Natural killer cell (primary cell): ENCODE measurements at regions not wholly inside any gene's neighbourhood (a gene's known extent, or its start where the extent isn't known, plus 50 kb on each side); places are given as distances from the start of the nearest gene placed in this dataset.
A peak's percentile ranks its signal among the peaks of the same experiment; 100 is the strongest.
"Not testable (repeated sequence)": the region's sequence is repeated elsewhere in the genome, so short reads cannot be mapped to it uniquely, and the experiment has no call there.

Experiments
- ATAC-seq, 3 donors: fragments of 150-1000 bp in 2 of 3; fragments of 200-7000 bp in 1 of 3; cut with Tn5 transposase; 1 replicate in 1 of 3; 2 replicates in 2 of 3; pipeline ENCODE4 v1.10.0; 2021; ENCODE audit warnings: mild to moderate bottlenecking in 2 of 3, moderate library complexity in 2 of 3
- DNase-seq, 2 donors: peaks; one replicate each; pipeline versions ENCODE4 v3.0.0 to v3.0.0-alpha.2; 2013 to 2021; ENCODE audit warnings: mixed read lengths in 1 of 2
- H3K27ac ChIP-seq: one replicate; pipeline ENCODE4 v1.5.1; 2013; ENCODE audit warnings: mild to moderate bottlenecking, low read length
- H3K27me3 ChIP-seq: one replicate; pipeline ENCODE4 v1.6.1; 2013; ENCODE audit warnings: low read length; ENCODE audit not compliant: control insufficient read depth, insufficient read depth
- H3K36me3 ChIP-seq: one replicate; pipeline ENCODE4 v1.6.1; 2013; ENCODE audit warnings: low read length; ENCODE audit not compliant: control insufficient read depth, insufficient read depth
- H3K4me1 ChIP-seq: one replicate; pipeline ENCODE4 v1.6.1; 2013; ENCODE audit warnings: low read length; ENCODE audit not compliant: control insufficient read depth, insufficient read depth
- H3K4me3 ChIP-seq: one replicate; pipeline ENCODE4 v1.5.1; 2013; ENCODE audit warnings: low read length
- H3K9me3 ChIP-seq: one replicate; pipeline ENCODE4 v1.6.1; 2013; ENCODE audit warnings: low read length; ENCODE audit not compliant: control insufficient read depth, insufficient read depth
- H3K27ac Mint-ChIP-seq, 2 donors: one replicate each; pipeline ENCODE4 v1.8.0; 2022; ENCODE audit warnings: mild to moderate bottlenecking in 2 of 2, mixed read lengths in 2 of 2, moderate library complexity in 1 of 2
- H3K27me3 Mint-ChIP-seq, 2 donors: one replicate each; pipeline ENCODE4 v1.8.0; 2022; ENCODE audit warnings: low read depth in 2 of 2, mixed read lengths in 2 of 2
- H3K36me3 Mint-ChIP-seq: one replicate; pipeline ENCODE4 v1.8.0; 2022; ENCODE audit warnings: mixed read lengths
- H3K4me1 Mint-ChIP-seq, 2 donors: one replicate each; pipeline ENCODE4 v1.8.0; 2022; ENCODE audit warnings: mixed read lengths in 2 of 2
- H3K4me3 Mint-ChIP-seq: one replicate; pipeline ENCODE4 v1.8.0; 2022; ENCODE audit warnings: mild to moderate bottlenecking, moderate library complexity, mixed read lengths
- H3K9me3 Mint-ChIP-seq, 2 donors: one replicate each; pipeline ENCODE4 v1.8.0; 2022; ENCODE audit warnings: mixed read lengths in 2 of 2
- WGBS: methylation state at CpG from one replicate; pipeline ENCODE4 v1.1.7; 2013; ENCODE audit warnings: missing lambda C conversion rate; ENCODE audit not compliant: insufficient coverage; 5-methylcytosine and 5-hydroxymethylcytosine counted together
- intact Hi-C: fragments of 100-400 bp; cut with micrococcal nuclease; formaldehyde crosslinking; loops from one replicate; pipeline ENCODE4 v1.14.2; 2022

DNA sequence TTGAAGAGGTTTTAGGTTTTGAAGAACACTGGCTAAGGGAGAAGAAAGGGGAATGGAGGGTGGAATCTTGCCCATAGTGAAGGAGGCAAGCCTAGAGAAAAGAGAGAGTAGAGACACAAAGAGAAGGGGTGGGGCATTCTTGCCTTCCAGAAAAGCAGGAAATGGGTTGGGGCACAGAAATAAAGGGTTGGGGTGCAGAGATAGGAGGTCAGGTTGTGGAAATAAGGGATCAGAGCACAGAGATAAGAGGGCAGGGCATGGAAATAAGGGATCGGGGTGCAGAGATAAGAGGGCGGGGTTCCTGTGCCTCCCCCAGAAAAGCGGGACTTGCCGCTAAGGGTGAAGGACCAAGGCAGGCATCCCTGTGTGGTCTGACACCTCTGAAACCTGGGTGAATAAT is 69.9 kb downstream of the ALG1L2 start:
- intact Hi-C loops, H3K27me3 ChIP-seq, H3K9me3 Mint-ChIP-seq, H3K36me3 Mint-ChIP-seq, H3K27ac Mint-ChIP-seq, H3K4me3 ChIP-seq, H3K4me3 Mint-ChIP-seq, DNase-seq, H3K27ac ChIP-seq, H3K27me3 Mint-ChIP-seq, H3K36me3 ChIP-seq, ATAC-seq, H3K9me3 ChIP-seq, H3K4me1 ChIP-seq, H3K4me1 Mint-ChIP-seq: not testable (repeated sequence)
- WGBS: 96% methylated on average over 4 of the region's 4 CpGs

- H3K9me3 Mint-ChIP-seq, H3K9me3 ChIP-seq: not testable (repeated sequence)
- 92% methylated on average over 8 of the region's 8 CpGs for WGBS
Observed at GRCh38 chr3:130153247-130153646, 71.6 kb downstream of the ALG1L2 start.

GRCh38 chr3:130155464-130155863 is 73.8 kb downstream of the ALG1L2 start:
- intact Hi-C loops, H3K9me3 Mint-ChIP-seq: not testable (repeated sequence)

More at GRCh38 chr3:130153247-130153646, 71.6 kb downstream of the ALG1L2 start:
- H3K27ac Mint-ChIP-seq, H3K36me3 Mint-ChIP-seq, H3K27me3 Mint-ChIP-seq, H3K27me3 ChIP-seq, DNase-seq, H3K4me3 ChIP-seq, H3K4me1 ChIP-seq, ATAC-seq, H3K4me1 Mint-ChIP-seq, intact Hi-C loops, H3K36me3 ChIP-seq, H3K27ac ChIP-seq, H3K4me3 Mint-ChIP-seq: not testable (repeated sequence)

DNA sequence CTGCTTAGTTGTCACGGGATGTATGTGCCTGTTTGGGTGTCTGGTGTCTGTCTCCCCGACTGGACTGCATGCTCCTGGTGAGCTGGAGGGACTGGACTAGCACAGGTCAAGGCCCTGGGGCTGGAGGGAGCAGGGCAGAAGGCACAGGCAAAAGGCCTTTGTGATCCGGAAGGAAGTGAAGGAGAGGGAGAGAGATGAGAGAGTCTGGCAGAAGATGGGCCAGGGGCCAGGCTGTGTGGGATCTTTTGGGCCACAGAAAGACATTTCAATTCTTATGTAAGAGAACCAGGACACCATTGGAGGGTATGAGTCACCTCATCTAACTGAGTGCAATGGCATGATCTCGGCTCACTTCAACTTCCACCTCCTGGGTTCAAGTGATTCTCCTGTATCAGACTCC is 85.2 kb downstream of the ALG1L2 start:
- 89% methylated on average over 3 of the region's 4 CpGs for WGBS
- DNase-seq, H3K4me3 Mint-ChIP-seq, H3K27ac ChIP-seq, H3K4me1 Mint-ChIP-seq, H3K9me3 ChIP-seq, ATAC-seq, H3K36me3 ChIP-seq, H3K27ac Mint-ChIP-seq, H3K4me3 ChIP-seq, H3K9me3 Mint-ChIP-seq, H3K27me3 ChIP-seq, intact Hi-C loops, H3K36me3 Mint-ChIP-seq, H3K4me1 ChIP-seq: not testable (repeated sequence)
- H3K27me3 Mint-ChIP-seq: peaks cover 12 to 13% of the 10 kb centered on the region in 2 donors

More at GRCh38 chr3:130155464-130155863, 73.8 kb downstream of the ALG1L2 start:
- not testable (repeated sequence) for H3K4me1 Mint-ChIP-seq, H3K36me3 Mint-ChIP-seq, H3K36me3 ChIP-seq, H3K4me3 ChIP-seq, H3K27ac Mint-ChIP-seq, H3K27me3 ChIP-seq, H3K9me3 ChIP-seq, H3K27ac ChIP-seq, DNase-seq, H3K27me3 Mint-ChIP-seq, H3K4me3 Mint-ChIP-seq, H3K4me1 ChIP-seq, ATAC-seq
- WGBS: no CpG with 5 or more reads among the region's 4 CpGs

DNA sequence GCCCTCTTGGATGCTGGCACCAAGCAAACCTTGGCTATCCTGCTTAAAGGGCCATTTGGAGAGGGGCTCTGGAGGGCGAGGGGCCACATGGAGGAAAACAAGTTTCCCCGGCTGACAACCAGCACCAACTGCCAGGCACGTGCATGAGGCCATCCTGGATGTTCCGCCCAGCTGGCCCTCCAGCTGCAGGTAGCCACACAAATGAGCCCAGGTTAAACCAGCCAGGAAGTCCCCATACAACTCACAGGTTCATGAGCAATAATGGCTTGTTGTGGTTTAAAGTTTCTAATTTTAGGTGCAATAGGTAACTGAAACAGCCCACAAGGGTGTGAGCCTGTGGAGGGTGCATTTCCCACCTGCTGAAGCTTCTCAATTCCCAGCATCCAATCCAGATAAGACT is 93.6 kb downstream of the ALG1L2 start:
- H3K27ac ChIP-seq, ATAC-seq, H3K27ac Mint-ChIP-seq, H3K27me3 ChIP-seq, H3K4me3 Mint-ChIP-seq, DNase-seq, H3K36me3 ChIP-seq, H3K27me3 Mint-ChIP-seq, H3K4me3 ChIP-seq, H3K4me1 ChIP-seq, intact Hi-C loops, H3K9me3 ChIP-seq, H3K36me3 Mint-ChIP-seq, H3K9me3 Mint-ChIP-seq: not testable (repeated sequence)
- WGBS: 73% methylated on average over 4 of the region's 4 CpGs
- H3K4me1 Mint-ChIP-seq: peaks cover 16% of the 10 kb centered on the region in 2 donors

GRCh38 chr3:130176476-130177256 is 95.0 kb downstream of the ALG1L2 start:
- Mint-ChIP-seq H3K27ac (peak overlapping the region; percentile 22 to 89), H3K4me1 (peaks cover 17 to 18% of the 10 kb centered on the region in 2 donors)
- H3K9me3 Mint-ChIP-seq, intact Hi-C loops, H3K4me3 Mint-ChIP-seq, ATAC-seq, H3K27ac ChIP-seq, H3K27me3 ChIP-seq, H3K36me3 Mint-ChIP-seq, H3K27me3 Mint-ChIP-seq, H3K4me1 ChIP-seq, H3K4me3 ChIP-seq, DNase-seq, H3K9me3 ChIP-seq, H3K36me3 ChIP-seq: not testable (repeated sequence)
- WGBS: 97% methylated on average over 12 of the region's 13 CpGs

DNA sequence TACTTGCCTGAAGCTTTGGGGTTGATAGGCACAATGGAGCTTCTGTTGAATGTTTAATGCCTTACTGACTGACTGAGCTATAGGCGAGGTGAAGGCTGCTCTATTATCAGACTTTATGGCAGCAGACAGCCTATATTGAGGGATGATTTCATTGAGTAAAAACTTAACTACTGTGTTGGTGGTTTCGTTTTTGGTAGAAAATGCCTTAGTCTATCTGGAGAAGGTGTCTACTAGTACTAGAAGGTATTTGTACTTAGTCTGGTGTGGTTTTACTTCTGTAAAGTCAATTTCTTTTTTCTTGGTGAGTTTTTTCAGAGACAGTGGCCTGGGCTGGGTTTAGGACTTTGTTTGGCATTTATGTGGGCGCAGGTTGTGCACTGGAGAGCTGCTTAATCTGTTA is 97.2 kb downstream of the ALG1L2 start:
- H3K27ac Mint-ChIP-seq: peak overlapping the region; percentile 89 to 91
- peaks cover 17 to 18% of the 10 kb centered on the region in 2 donors for H3K4me1 Mint-ChIP-seq
- WGBS: 38% methylated on average over 2 of the region's 3 CpGs
- H3K9me3 ChIP-seq, H3K36me3 Mint-ChIP-seq, H3K4me1 ChIP-seq, H3K4me3 ChIP-seq, intact Hi-C loops, ATAC-seq, H3K27me3 ChIP-seq, H3K9me3 Mint-ChIP-seq, H3K36me3 ChIP-seq: not testable (repeated sequence)
- peak overlapping the region; percentile 82 for H3K4me3 Mint-ChIP-seq
- H3K27me3 Mint-ChIP-seq: peaks cover 4 to 10% of the 10 kb centered on the region in 2 donors
- DNase-seq: peak in 1 of 2 donors; percentile 18
- peak overlapping the region; percentile 78 for H3K27ac ChIP-seq

DNA sequence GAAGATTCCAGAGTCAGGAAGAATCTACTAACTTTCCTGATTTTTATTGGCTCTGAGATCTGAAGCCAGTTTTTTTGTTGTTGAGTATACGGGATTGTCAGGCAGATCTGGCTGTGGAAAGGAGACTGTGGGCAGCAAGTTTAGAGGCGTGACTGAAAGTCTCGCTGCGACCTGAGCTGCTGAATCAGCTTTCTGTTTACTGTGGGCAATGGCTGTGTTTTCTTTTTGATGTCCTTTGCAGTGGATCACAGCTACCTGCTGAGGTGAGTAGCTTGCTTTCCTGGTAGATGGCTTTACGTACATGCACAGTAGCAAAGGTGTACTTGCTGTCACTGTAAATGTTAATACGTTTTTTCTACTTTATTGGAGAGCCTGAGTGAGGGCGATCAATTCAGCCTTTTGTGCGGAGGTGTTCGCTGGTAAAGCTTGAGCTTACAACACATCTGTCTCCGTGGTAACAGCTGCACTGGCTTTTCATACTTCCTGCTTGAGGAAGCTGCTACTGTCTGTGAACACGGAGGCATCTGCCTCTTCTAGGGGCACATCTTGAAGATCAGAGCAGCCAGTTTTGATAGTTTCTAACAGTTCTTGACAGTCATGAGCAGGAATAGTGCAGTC is 97.8 kb downstream of the ALG1L2 start:
- Mint-ChIP-seq H3K4me1 (peaks cover 17 to 18% of the 10 kb centered on the region in 2 donors), H3K27ac (peak overlapping the region; percentile 89 to 91), H3K4me3 (peak overlapping the region; percentile 82), H3K27me3 (peaks cover 4 to 10% of the 10 kb centered on the region in 2 donors)
- H3K9me3 Mint-ChIP-seq, H3K36me3 ChIP-seq, H3K36me3 Mint-ChIP-seq, ATAC-seq, intact Hi-C loops, H3K9me3 ChIP-seq, H3K4me1 ChIP-seq, H3K27me3 ChIP-seq: not testable (repeated sequence)
- WGBS: under 1% methylated on average over 11 of the region's 11 CpGs
- Histone ChIP-seq H3K4me3 (peak overlapping the region; percentile 17), H3K27ac (peak overlapping the region; percentile 78)
- DNase-seq: peak; percentile 21 to 68
